Caco-2 (cell line): ENCODE measurements at regions not wholly inside any gene's neighbourhood (a gene's known extent, or its start where the extent isn't known, plus 50 kb on each side); places are given as distances from the start of the nearest gene placed in this dataset.

Source experiments
- BruUV-seq: library from RNA; stranded (reverse); fragments of 400-500 nt; replicated peaks from 2 replicates; lab custom pipeline; 2021; lab: Mats Ljungman, UMichigan
- CTCF ChIA-PET: fragments of 300-600 bp; sonication (Branson Sonifier 250); formaldehyde crosslinking; loops from one replicate; lab custom pipeline; 2022; ENCODE audit warnings: antibody characterized with exemption; lab: Charles Lee
- POLR2A ChIA-PET: fragments of 300-600 bp; sonication (Branson Sonifier 250); formaldehyde crosslinking; loops from one replicate; lab custom pipeline; 2022; ENCODE audit warnings: antibody characterized with exemption; lab: Charles Lee
- DNase-seq, 2 experiments: peaks; one replicate each; pipeline versions ENCODE4 v3.0.0 to v3.0.0-alpha.2; 2020 to 2022
- H3K27me3 ChIP-seq: replicated peaks from 2 replicates; pipeline ENCODE4 v1.6.0; 2011; ENCODE audit warnings: low read length; ENCODE audit not compliant: control insufficient read depth, insufficient read depth
- H3K36me3 ChIP-seq: 2 replicates; pipeline ENCODE4 v1.5.1; 2011; ENCODE audit warnings: low read length; ENCODE audit not compliant: control insufficient read depth, insufficient read depth
- H3K4me1 ChIP-seq: fragments of 250-450 bp; sonication (Bioruptor Pico); 2 replicates; pipeline ENCODE4 v1.5.1; 2020; ENCODE audit warnings: mild to moderate bottlenecking
- H3K4me3 ChIP-seq: 2 replicates; pipeline ENCODE4 v1.5.1; 2011; ENCODE audit warnings: low read depth, mild to moderate bottlenecking, control low read depth, low read length
- H3K9me3 ChIP-seq: fragments of 250-450 bp; sonication (Bioruptor Pico); 2 replicates; pipeline ENCODE4 v1.5.1; 2020; ENCODE audit warnings: mild to moderate bottlenecking, moderate library complexity
- H3K27ac Mint-ChIP-seq: one replicate; pipeline ENCODE4 v1.8.0; 2022; ENCODE audit warnings: mixed read lengths; ENCODE audit not compliant: unreplicated experiment
- H3K27me3 Mint-ChIP-seq: one replicate; pipeline ENCODE4 v1.8.0; 2022; ENCODE audit warnings: mixed read lengths; ENCODE audit not compliant: insufficient read depth, unreplicated experiment
- H3K36me3 Mint-ChIP-seq: one replicate; pipeline ENCODE4 v1.8.0; 2022; ENCODE audit warnings: mild to moderate bottlenecking, mixed read lengths; ENCODE audit not compliant: insufficient read depth, unreplicated experiment
- H3K4me1 Mint-ChIP-seq: one replicate; pipeline ENCODE4 v1.8.0; 2022; ENCODE audit warnings: low read depth, mixed read lengths; ENCODE audit not compliant: unreplicated experiment
- H3K4me3 Mint-ChIP-seq: one replicate; pipeline ENCODE4 v1.8.0; 2022; ENCODE audit warnings: mild to moderate bottlenecking, moderate library complexity, mixed read lengths; ENCODE audit not compliant: unreplicated experiment
- H3K9me3 Mint-ChIP-seq: one replicate; pipeline ENCODE4 v1.8.0; 2022; ENCODE audit warnings: mixed read lengths; ENCODE audit not compliant: unreplicated experiment
- CTCF ChIP-seq, 2 experiments: fragments of 200-600 bp in 1 of 2; IDR thresholded peaks; 1 replicate in 1 of 2; 2 replicates in 1 of 2; pipeline versions ENCODE4 v1.5.1 to v1.8.0; 2011 to 2022; ENCODE audit warnings: antibody characterized with exemption in 1 of 2, control low read depth in 1 of 2, inconsistent platforms in 1 of 2, low read depth in 1 of 2, low read length in 1 of 2, mild to moderate bottlenecking in 1 of 2, moderate library complexity in 1 of 2; ENCODE audit not compliant: insufficient read depth in 1 of 2, severe bottlenecking in 1 of 2, unreplicated experiment in 1 of 2
- intact Hi-C: fragments of 100-400 bp; cut with micrococcal nuclease; formaldehyde crosslinking; loops from one replicate; pipeline ENCODE4 v1.10.0; 2022; ENCODE audit not compliant: unreplicated experiment

GRCh38 chr15:62275831-62276230 lies 110.7 kb upstream of the C2CD4B start:
- ChIA-PET POLR2A (no interaction called here), CTCF (interaction anchor here (0.5 kb wide), 1 partner anchor 82 kb away, joined by 4 read pairs; no protein-coding TSS in a partner anchor)
- DNase-seq: no peak
- Mint-ChIP-seq H3K4me3 (no peak overlapping the region), H3K27ac (no peak overlapping the region), H3K27me3 (peaks cover 3% of the 10 kb centered on the region), H3K9me3 (peaks cover 2% of the 10 kb centered on the region), H3K4me1 (no peaks in the 10 kb centered on the region), H3K36me3 (no peaks in the 10 kb centered on the region)
- Histone ChIP-seq H3K9me3 (peaks cover 6% of the 10 kb centered on the region; the same call in 1 of the 2 replicates), H3K27me3 (no peaks in the 10 kb centered on the region), H3K4me1 (no peaks in the 10 kb centered on the region), H3K4me3 (no peak overlapping the region), H3K36me3 (no peaks in the 10 kb centered on the region)
- no peak for TF ChIP-seq CTCF (IDR thresholded peaks at IDR 0.05; ENCODE audit: insufficient read depth in 1 of 2, low read depth in 1 of 2, low read length in 1 of 2, severe bottlenecking in 1 of 2, unreplicated experiment in 1 of 2)
- no TSS peak for BruUV-seq
- intact Hi-C loops: no loop called here

DNA sequence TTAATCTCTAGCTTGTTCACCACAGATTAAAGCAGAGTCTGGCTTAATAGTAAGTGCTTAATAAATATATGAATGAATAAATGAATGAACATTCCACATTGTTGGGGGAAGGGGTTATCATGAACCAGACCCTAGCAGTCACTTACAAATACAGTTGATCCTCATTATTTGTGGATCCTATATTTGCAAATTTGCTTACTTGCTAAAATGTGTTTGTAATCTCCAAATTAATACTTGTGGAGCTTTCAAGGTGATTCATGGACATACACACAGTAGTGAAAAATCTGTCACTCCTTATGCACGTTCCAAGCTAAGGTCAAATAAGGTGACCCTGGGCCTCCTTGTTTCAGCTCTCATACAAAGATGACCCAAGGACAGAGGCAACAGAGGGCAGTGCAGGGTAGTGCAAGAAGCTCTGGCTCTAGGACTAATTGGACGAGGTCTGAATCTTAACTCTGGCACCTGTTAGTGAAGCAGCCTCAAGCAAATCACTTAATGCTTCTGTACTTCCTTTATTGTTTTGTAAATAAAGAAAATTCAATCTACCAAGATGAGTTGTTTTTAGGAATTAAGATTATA lies 112.8 kb upstream of the C2CD4B start:
- no peaks in the 10 kb centered on the region for H3K36me3 ChIP-seq
- Mint-ChIP-seq H3K36me3 (no peaks in the 10 kb centered on the region), H3K27ac (no peak overlapping the region), H3K4me1 (no peaks in the 10 kb centered on the region), H3K27me3 (peaks cover 3% of the 10 kb centered on the region), H3K4me3 (no peak overlapping the region), H3K9me3 (no peaks in the 10 kb centered on the region)
- ChIA-PET POLR2A (no interaction called here), CTCF (interaction anchor here (1.1 kb wide), 1 partner anchor 29 kb away, joined by 5 read pairs; no protein-coding TSS in a partner anchor)
- H3K9me3 ChIP-seq: no peaks in the 10 kb centered on the region
- TF ChIP-seq CTCF (IDR thresholded peaks at IDR 0.05; ENCODE audit: insufficient read depth in 1 of 2, low read depth in 1 of 2, low read length in 1 of 2, severe bottlenecking in 1 of 2, unreplicated experiment in 1 of 2): peak in 1 of 2 experiments; percentile 10
- H3K27me3 ChIP-seq: no peaks in the 10 kb centered on the region
- no peak for DNase-seq
- no peak overlapping the region for H3K4me3 ChIP-seq
- intact Hi-C loops: no loop called here
- H3K4me1 ChIP-seq: no peaks in the 10 kb centered on the region
- BruUV-seq: no TSS peak

- no peak overlapping the region for H3K27ac Mint-ChIP-seq
- Histone ChIP-seq H3K4me1 (no peaks in the 10 kb centered on the region), H3K36me3 (no peaks in the 10 kb centered on the region), H3K27me3 (no peaks in the 10 kb centered on the region), H3K4me3 (no peak overlapping the region), H3K9me3 (no peaks in the 10 kb centered on the region)
- no TSS peak for BruUV-seq
- TF ChIP-seq CTCF (IDR thresholded peaks at IDR 0.05; ENCODE audit: insufficient read depth in 1 of 2, low read depth in 1 of 2, low read length in 1 of 2, severe bottlenecking in 1 of 2, unreplicated experiment in 1 of 2): no peak
- ChIA-PET POLR2A (no interaction called here), CTCF (interaction anchor here (1.1 kb wide), 1 partner anchor 29 kb away, joined by 5 read pairs; no protein-coding TSS in a partner anchor)
- no peaks in the 10 kb centered on the region for H3K9me3 Mint-ChIP-seq
- intact Hi-C loops: no loop called here
- H3K27me3 Mint-ChIP-seq: peaks cover 3% of the 10 kb centered on the region
- H3K36me3 Mint-ChIP-seq: no peaks in the 10 kb centered on the region
- no peak overlapping the region for H3K4me3 Mint-ChIP-seq
- no peaks in the 10 kb centered on the region for H3K4me1 Mint-ChIP-seq
- DNase-seq: no peak
Measured at GRCh38 chr15:62278534-62278933, 113.4 kb upstream of the C2CD4B start.
